ENCODE measurements at regions not wholly inside any gene's neighbourhood (a gene's known extent, or its start where the extent isn't known, plus 50 kb on each side); places are given as distances from the start of the nearest gene placed in this dataset.

GRCh38 chrX:45502396-45502795 is 301.7 kb upstream of the DIPK2B start:
- Histone ChIP-seq H3K4me3 (no peak overlapping the region), H3K36me3 (no peaks in the 10 kb centered on the region), H3K27ac (no peak overlapping the region), H3K9me3 (no peaks in the 10 kb centered on the region), H3K4me1 (peaks cover 0 to 16% (median 4%) of the 10 kb centered on the region in 3 donors), H3K27me3 (no peaks in the 10 kb centered on the region)
- TF ChIP-seq POLR2A (IDR thresholded peaks at IDR 0.05) (no peak), CTCF (IDR thresholded peaks at IDR 0.05) (no peak), POLR2AphosphoS5 (IDR thresholded peaks at IDR 0.05) (no peak), EP300 (IDR thresholded peaks at IDR 0.05) (no peak)
- WGBS, 2 donors (ENCODE audit: low coverage in 1 of 2) = 75% methylated on average over 1 of the region's 2 CpGs; no CpG with 5 or more reads in 1 of the 2 donors
- ATAC-seq = no peak

- Histone ChIP-seq H3K36me3 (no peaks in the 10 kb centered on the region), H3K27ac (no peak overlapping the region), H3K4me1 (no peaks in the 10 kb centered on the region), H3K27me3 (no peaks in the 10 kb centered on the region), H3K4me3 (no peak overlapping the region), H3K9me3 (no peaks in the 10 kb centered on the region)
- WGBS, 2 donors (ENCODE audit: low coverage in 1 of 2) = 89% methylated on average over 3 of the region's 3 CpGs; no CpG with 5 or more reads in 1 of the 2 donors
- no peak for ATAC-seq
- TF ChIP-seq CTCF (IDR thresholded peaks at IDR 0.05) (no peak), EP300 (IDR thresholded peaks at IDR 0.05) (no peak), POLR2A (IDR thresholded peaks at IDR 0.05) (no peak), POLR2AphosphoS5 (IDR thresholded peaks at IDR 0.05) (no peak)
Observed at GRCh38 chrX:45497290-45497689, 296.6 kb upstream of the DIPK2B start.

GRCh38 chrX:45485719-45486118 is 285.0 kb upstream of the DIPK2B start:
- Histone ChIP-seq H3K27me3 (no peaks in the 10 kb centered on the region), H3K36me3 (no peaks in the 10 kb centered on the region), H3K4me1 (no peaks in the 10 kb centered on the region), H3K9me3 (no peaks in the 10 kb centered on the region), H3K4me3 (no peak overlapping the region), H3K27ac (no peak overlapping the region)
- no peak for ATAC-seq
- 17 to 88% methylated on average over 1 of the region's 1 CpG for WGBS, 2 donors (ENCODE audit: low coverage in 1 of 2)
- no peak for TF ChIP-seq EP300 (IDR thresholded peaks at IDR 0.05)
- TF ChIP-seq POLR2AphosphoS5 (IDR thresholded peaks at IDR 0.05) = no peak
- TF ChIP-seq POLR2A (IDR thresholded peaks at IDR 0.05) = no peak
- no peak for TF ChIP-seq CTCF (IDR thresholded peaks at IDR 0.05)

GRCh38 chrX:45479835-45480422 is 279.3 kb upstream of the DIPK2B start:
- H3K9me3 ChIP-seq = no peaks in the 10 kb centered on the region
- H3K27me3 ChIP-seq = no peaks in the 10 kb centered on the region
- no peaks in the 10 kb centered on the region for H3K36me3 ChIP-seq
- H3K4me1 ChIP-seq = peaks cover 0 to 11% (median 0%) of the 10 kb centered on the region in 3 donors
- H3K4me3 ChIP-seq = no peak overlapping the region
- TF ChIP-seq POLR2AphosphoS5 (IDR thresholded peaks at IDR 0.05) = no peak
- no peak for TF ChIP-seq EP300 (IDR thresholded peaks at IDR 0.05)
- no peak for TF ChIP-seq POLR2A (IDR thresholded peaks at IDR 0.05)
- no peak for TF ChIP-seq CTCF (IDR thresholded peaks at IDR 0.05)
- 39 to 53% methylated on average over 3 to 4 of the region's 4 CpGs for WGBS, 2 donors (ENCODE audit: low coverage in 1 of 2)
- H3K27ac ChIP-seq = peak overlapping the region in 3 of 4 donors; percentile 43 to 55 (median 48)
- ATAC-seq = no peak

- Histone ChIP-seq H3K36me3 (no peaks in the 10 kb centered on the region), H3K9me3 (no peaks in the 10 kb centered on the region), H3K27ac (peak overlapping the region in 3 of 4 donors; percentile 43 to 55 (median 48)), H3K4me1 (peaks cover 0 to 11% (median 0%) of the 10 kb centered on the region in 3 donors), H3K4me3 (no peak overlapping the region), H3K27me3 (no peaks in the 10 kb centered on the region)
- TF ChIP-seq POLR2AphosphoS5 (IDR thresholded peaks at IDR 0.05) (peak; percentile 19), EP300 (IDR thresholded peaks at IDR 0.05) (no peak), CTCF (IDR thresholded peaks at IDR 0.05) (no peak), POLR2A (IDR thresholded peaks at IDR 0.05) (no peak)
- WGBS, 2 donors (ENCODE audit: low coverage in 1 of 2) = 9 to 62% methylated on average over 4 of the region's 4 CpGs
- ATAC-seq = peak; percentile 53
Observed at GRCh38 chrX:45479196-45479834, 278.6 kb upstream of the DIPK2B start.
